ENCODE measurements at regions not wholly inside any gene's neighbourhood (a gene's known extent, or its start where the extent isn't known, plus 50 kb on each side); places are given as distances from the start of the nearest gene placed in this dataset.

DNA sequence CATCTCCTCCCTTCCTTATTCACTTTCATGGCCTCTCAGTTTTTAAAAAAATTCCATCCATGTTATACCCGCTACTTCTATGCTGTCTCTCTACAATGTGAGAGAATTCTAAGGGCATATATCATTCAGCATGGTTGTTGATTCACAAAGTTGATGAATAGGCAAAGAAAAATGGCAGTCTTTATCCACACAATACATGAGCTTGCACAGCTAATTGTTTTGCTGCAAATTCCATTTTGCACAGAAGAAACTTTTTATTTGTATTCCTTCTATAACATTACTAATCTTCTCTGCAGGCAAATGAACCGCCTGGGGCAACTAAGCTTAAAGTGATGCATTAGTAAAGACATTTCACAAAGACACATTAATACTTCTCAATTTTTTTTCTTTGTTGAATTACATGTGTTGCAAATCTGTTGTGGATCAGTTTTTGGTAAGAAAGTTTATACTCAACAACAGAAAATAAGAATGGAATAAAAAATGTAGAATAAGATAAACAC, 196.9 kb downstream of the LIG4 start:
- no peak for ATAC-seq
- no peak for DNase-seq (ENCODE audit: low spot score)

DNA sequence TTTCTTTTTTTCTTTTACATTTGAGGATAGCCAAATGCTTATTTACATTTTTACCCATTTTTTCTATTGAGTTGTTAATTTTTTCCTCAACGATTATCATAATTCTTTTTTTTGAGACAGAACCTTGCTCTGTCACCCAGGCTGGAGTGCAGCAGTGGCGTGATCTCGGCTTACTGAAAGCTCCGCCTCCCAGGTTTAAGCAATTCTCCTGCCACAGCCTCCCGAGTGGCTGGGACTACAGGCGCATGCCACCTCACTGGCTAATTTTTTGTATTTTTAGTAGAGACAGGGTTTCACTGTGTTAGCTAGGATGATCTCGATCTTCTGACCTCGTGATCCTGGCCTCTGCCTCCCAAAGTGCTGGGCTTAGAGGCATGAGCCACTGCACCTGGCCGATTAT, 208.7 kb downstream of the LIG4 start:
- DNase-seq (ENCODE audit: low spot score) (no peak), ATAC-seq (no peak)

GRCh38 chr13:108005231-108005630, 210.1 kb downstream of the LIG4 start:
- ATAC-seq: no peak
- DNase-seq (ENCODE audit: low spot score): no peak

- no peak for ATAC-seq
- no peak for DNase-seq (ENCODE audit: low spot score)
Observed at GRCh38 chr13:108003626-108004025, 211.7 kb downstream of the LIG4 start.

DNA sequence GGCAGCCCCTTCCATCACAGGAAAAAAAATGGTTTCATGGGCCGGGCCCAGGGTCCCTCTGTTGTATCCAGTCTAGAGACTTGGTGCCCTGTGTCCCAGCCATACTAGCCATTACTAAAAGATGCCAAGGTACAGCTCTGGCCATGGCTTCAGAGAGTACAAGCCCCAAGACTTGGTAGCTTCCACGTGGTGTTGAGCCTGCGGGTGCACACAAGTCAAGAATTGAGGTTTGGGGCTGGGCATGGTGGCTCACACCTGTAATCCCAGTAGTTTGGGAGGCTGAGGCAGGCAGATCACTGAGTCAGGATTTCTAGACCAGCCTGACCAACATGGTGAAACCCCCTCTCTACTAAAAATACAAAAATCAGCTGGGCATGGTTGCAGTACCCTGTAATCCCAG, 214.3 kb downstream of the LIG4 start:
- ATAC-seq: no peak

DNA sequence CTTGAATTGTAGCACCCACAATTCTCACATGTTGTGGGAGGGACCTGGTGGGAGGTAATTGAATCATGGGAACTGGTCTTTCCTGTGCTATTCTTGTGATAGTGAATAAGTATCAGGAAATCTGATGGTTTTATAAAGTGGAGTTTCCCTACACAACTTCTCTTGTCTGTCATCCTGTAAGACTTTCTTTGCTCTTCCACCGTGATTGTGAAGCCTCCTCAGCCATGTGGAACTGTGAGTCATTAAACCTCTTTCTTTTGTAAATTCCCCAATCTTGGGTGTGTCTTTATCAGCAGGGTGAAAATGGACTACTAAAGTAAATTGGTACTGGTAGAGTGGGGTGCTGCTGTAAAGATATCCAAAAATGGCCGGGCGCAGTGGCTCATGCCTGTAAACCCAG, 215.6 kb downstream of the LIG4 start:
- no peak for ATAC-seq
- no peak for DNase-seq (ENCODE audit: low spot score)

More for the DNA sequence above, 214.3 kb downstream of the LIG4 start:
- no peak for DNase-seq (ENCODE audit: low spot score)

DNA sequence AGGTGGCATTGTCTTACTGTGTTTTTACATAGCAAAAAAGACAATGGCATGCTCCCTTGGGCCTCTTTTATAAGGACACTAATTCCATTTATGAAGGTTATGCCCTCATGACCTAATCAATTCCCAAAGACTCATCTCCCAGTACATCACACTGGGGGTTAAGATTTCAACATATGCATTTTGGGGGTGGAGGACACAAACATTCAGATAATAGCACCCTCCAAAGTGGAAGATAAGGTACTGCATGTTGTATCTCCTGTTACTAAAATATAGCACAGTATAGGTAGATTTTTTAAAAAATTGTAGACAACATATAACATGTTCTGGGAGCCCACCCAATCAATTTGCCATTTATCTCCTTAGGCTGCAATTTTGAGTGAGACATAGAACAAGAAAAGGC, 221.2 kb downstream of the LIG4 start:
- ATAC-seq (no peak), DNase-seq (ENCODE audit: low spot score) (no peak)

GRCh38 chr13:107993239-107993949, 221.9 kb downstream of the LIG4 start:
- ATAC-seq: no peak

DNA sequence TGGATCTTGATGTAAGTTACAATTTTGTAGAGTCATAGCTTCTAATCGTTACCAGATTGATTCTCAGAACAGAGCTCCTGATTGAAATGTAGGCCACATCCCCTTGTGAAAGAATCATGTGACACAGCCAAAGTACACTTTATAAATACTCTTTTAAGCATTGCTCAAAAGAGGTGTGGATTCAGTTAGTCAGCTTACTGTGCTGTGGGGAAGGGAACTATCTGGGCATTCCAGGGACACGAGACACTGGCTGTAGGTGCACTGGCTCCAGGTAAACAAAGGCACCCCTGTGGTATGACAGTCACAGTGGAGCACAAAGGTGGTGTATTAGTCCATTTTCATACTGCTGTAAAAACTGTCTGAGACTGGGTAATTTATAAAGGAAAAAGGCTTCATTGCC, 222.8 kb downstream of the LIG4 start:
- DNase-seq (ENCODE audit: low spot score) (no peak), ATAC-seq (no peak)

More at GRCh38 chr13:107993239-107993949, 221.9 kb downstream of the LIG4 start:
- no peak for DNase-seq (ENCODE audit: low spot score)

- DNase-seq (ENCODE audit: low spot score): no peak
- no peak for ATAC-seq
Observed at GRCh38 chr13:107977071-107977574, 238.2 kb downstream of the LIG4 start.

- ATAC-seq (no peak), DNase-seq (ENCODE audit: low spot score) (no peak)
Observed at GRCh38 chr13:107976628-107977027, 238.7 kb downstream of the LIG4 start.

- ATAC-seq (no peak), DNase-seq (ENCODE audit: low spot score) (no peak)
Observed at GRCh38 chr13:107974409-107974808, 240.9 kb downstream of the LIG4 start.

DNA sequence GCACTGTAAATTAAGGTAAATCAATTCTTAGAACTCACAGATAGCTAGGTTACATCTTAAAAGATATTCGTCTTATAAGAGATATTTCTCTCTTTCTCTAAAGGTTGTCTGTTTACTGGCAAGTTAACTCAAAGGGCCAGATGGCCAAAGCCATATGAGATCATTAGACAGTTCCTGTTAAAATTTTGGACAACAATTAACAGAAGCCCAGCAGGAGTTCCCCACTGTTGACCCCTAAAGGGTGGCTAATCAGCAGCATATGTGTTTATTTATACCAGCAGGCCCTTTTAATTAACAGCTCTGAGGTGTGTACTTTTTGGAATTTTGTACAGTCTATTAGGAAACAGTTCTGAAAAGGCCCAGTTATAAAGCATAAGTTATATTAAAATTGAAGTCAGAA, 245.8 kb downstream of the LIG4 start:
- no peak for DNase-seq (ENCODE audit: low spot score)
- no peak for ATAC-seq

DNA sequence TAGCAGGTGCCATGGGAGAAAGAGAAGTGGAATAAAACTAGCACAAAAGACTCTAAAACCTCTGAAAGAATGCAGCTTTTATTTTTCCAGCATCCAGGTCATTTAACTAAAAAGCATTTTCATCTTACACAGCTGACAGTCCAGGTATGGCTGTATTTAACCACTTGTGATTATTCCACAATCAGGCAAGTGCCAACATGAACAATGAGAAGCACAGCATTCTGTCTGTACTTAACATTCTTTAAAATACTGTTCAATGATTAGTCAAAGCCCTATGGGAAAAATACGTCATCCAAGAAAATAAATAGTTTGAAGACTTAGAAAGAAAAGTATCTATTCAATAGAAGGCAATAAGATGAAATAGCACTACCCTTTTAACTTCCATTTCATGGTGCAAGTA, 246.9 kb downstream of the LIG4 start:
- ATAC-seq (no peak), DNase-seq (ENCODE audit: low spot score) (no peak)

DNA sequence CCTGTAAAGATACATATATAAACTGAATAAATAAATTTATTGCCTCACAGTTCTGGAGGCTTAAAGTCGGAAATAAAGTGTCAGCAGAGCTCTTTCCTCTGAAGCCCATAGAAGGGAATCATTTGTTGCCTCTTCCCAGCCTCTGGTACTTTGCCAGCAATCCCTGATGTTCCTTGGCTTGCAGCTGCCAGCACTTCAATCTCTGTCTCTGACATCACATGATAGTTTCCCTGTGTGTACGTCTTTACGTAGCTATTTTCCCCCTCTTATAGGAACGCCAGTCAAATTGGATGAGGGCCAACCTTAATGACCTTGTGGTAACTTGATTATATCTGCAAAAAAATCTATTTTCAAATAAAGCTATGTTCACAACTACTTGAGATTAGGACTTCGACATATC, 250.9 kb downstream of the LIG4 start:
- no peak for DNase-seq (ENCODE audit: low spot score)
- ATAC-seq: no peak

DNA sequence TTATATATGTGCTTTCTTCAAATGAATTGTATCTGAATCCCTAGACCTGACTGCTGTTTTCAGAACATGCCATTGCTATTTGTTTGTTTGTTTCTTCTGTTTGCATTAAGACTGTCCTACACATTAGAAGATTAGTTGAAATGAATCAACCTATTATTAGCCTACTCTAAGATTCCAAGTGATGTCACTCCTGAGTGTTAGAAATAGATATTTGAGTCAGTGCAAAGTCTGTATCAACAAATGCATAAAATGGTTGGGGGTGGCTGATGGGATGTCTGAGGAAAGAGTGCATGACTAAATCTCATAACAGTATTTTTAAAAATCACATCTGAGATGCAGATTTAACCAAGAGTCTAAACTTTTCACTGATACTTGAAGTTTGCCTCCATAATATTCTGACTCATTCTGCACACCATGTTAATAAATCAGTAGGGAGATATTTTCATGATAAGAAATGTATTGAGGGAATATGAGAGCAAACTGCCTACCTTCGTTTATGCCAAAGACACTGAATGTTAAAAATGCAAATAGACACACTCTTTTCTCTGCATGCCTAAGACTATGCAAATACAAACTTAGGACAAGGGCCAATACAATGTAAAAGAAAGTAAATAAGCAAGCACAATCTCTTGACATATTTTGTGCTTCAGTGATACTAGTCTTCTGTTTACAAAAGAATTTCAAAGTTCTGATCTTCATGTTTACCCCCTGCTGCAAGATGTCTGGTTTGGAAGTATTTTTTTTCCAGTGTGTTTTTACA, 253.3 kb downstream of the LIG4 start:
- DNase-seq (ENCODE audit: low spot score) (no peak), ATAC-seq (no peak)

- no peak for ATAC-seq
Observed at GRCh38 chr13:107960301-107960700, 255.0 kb downstream of the LIG4 start.

GRCh38 chr13:107956889-107957288, 258.4 kb downstream of the LIG4 start:
- DNase-seq (ENCODE audit: low spot score): no peak
- no peak for ATAC-seq

More at GRCh38 chr13:107960301-107960700, 255.0 kb downstream of the LIG4 start:
- DNase-seq (ENCODE audit: low spot score): no peak

- ATAC-seq (no peak), DNase-seq (ENCODE audit: low spot score) (no peak)
Observed at GRCh38 chr13:107942030-107942617, 273.2 kb downstream of the LIG4 start.

DNA sequence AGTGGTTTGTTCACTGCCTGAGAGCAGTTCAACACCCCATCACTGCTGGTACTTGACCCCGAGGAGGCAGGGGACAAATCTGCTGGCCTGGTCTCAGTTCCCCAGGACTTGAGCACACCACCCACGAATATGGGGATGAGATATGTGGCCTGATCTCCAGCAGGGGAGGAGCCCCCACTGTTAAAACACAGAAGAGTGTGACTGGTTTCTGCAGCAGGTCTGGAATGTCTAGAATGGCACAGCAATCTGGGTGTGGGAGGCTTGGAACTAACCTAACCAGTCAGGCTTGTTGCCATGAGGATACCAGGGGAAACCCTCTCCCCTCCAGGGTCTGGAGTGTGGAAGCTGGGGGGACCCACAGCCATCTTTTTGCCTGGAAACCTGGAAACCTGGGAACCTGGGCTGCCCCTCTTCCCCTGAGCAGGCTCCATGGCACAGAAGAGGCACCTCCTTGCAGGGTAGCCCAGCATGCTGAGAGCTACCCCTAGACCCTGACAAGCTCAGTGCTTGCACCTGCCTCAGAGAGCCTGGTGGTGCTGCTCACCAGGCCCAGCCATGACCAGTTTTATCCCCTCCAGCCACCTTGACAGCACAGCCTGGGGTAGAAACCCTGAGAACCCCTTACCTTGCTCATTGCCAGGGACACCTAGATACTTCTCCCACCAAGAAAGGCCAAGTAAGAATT, 273.8 kb downstream of the LIG4 start:
- no peak for ATAC-seq
- DNase-seq (ENCODE audit: low spot score): no peak

GRCh38 chr13:107937848-107938247, 277.5 kb downstream of the LIG4 start:
- no peak for ATAC-seq
- no peak for DNase-seq (ENCODE audit: low spot score)

All from left lobe of liver (tissue), 2 donors.